ENCODE measurements at regions not wholly inside any gene's neighbourhood (a gene's known extent, or its start where the extent isn't known, plus 50 kb on each side); places are given as distances from the start of the nearest gene placed in this dataset.

- TF ChIP-seq POLR2AphosphoS5 (IDR thresholded peaks at IDR 0.05; ENCODE audit: control insufficient read depth, insufficient read depth, low read depth, low read length) (no peak), CBX3 (IDR thresholded peaks at IDR 0.05; ENCODE audit: borderline replicate concordance in 1 of 2, low read length in 2 of 2) (no peak), DNMT1 (IDR thresholded peaks at IDR 0.05) (no peak), MAX (CRISPR knock-in tag; IDR thresholded peaks at IDR 0.05) (no peak), JUND (IDR thresholded peaks at IDR 0.05; ENCODE audit: borderline replicate concordance, low read depth, low read length) (peak; percentile 89), JUND (tag; IDR thresholded peaks at IDR 0.05; ENCODE audit: borderline replicate concordance, low read depth, low read length) (peak; percentile 87), SPI1 (IDR thresholded peaks at IDR 0.05; ENCODE audit: borderline replicate concordance, low read depth, low read length) (no peak), NR2C2 (CRISPR knock-in tag; IDR thresholded peaks at IDR 0.05) (no peak), NR2C2 (tag; IDR thresholded peaks at IDR 0.05) (no peak), JUN (IDR thresholded peaks at IDR 0.05; ENCODE audit: borderline replicate concordance, low read depth, low read length) (peak; percentile 71), JUN (CRISPR knock-in tag; IDR thresholded peaks at IDR 0.05; ENCODE audit: borderline replicate concordance) (no peak), PHB (CRISPR knock-in tag; IDR thresholded peaks at IDR 0.05) (no peak), DACH1 (IDR thresholded peaks at IDR 0.05; ENCODE audit: partially characterized antibody) (no peak), TAF1 (IDR thresholded peaks at IDR 0.05; ENCODE audit: control insufficient read depth, extremely low read depth, insufficient read depth, low read length, severe bottlenecking) (no peak)
- TF ChIP-seq, protein P1, sequence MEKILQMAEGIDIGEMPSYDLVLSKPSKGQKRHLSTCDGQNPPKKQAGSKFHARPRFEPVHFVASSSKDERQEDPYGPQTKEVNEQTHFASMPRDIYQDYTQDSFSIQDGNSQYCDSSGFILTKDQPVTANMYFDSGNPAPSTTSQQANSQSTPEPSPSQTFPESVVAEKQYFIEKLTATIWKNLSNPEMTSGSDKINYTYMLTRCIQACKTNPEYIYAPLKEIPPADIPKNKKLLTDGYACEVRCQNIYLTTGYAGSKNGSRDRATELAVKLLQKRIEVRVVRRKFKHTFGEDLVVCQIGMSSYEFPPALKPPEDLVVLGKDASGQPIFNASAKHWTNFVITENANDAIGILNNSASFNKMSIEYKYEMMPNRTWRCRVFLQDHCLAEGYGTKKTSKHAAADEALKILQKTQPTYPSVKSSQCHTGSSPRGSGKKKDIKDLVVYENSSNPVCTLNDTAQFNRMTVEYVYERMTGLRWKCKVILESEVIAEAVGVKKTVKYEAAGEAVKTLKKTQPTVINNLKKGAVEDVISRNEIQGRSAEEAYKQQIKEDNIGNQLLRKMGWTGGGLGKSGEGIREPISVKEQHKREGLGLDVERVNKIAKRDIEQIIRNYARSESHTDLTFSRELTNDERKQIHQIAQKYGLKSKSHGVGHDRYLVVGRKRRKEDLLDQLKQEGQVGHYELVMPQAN (IDR thresholded peaks at IDR 0.05; ENCODE audit: borderline replicate concordance) = no peak
Measured at GRCh38 chr5:85452322-85453025, 1067.8 kb upstream of the EDIL3 start.
